ENCODE measurements at regions not wholly inside any gene's neighbourhood (a gene's known extent, or its start where the extent isn't known, plus 50 kb on each side); places are given as distances from the start of the nearest gene placed in this dataset.

GRCh38 chr6:170179616-170180324 lies 111.1 kb downstream of the DLL1 start:
- TF ChIP-seq, protein P1, sequence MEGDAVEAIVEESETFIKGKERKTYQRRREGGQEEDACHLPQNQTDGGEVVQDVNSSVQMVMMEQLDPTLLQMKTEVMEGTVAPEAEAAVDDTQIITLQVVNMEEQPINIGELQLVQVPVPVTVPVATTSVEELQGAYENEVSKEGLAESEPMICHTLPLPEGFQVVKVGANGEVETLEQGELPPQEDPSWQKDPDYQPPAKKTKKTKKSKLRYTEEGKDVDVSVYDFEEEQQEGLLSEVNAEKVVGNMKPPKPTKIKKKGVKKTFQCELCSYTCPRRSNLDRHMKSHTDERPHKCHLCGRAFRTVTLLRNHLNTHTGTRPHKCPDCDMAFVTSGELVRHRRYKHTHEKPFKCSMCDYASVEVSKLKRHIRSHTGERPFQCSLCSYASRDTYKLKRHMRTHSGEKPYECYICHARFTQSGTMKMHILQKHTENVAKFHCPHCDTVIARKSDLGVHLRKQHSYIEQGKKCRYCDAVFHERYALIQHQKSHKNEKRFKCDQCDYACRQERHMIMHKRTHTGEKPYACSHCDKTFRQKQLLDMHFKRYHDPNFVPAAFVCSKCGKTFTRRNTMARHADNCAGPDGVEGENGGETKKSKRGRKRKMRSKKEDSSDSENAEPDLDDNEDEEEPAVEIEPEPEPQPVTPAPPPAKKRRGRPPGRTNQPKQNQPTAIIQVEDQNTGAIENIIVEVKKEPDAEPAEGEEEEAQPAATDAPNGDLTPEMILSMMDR (IDR thresholded peaks at IDR 0.05; ENCODE audit: low read depth, low read length) = no peak
- TF ChIP-seq POLR2A (IDR thresholded peaks at IDR 0.05; ENCODE audit: extremely low read depth, insufficient read length) (no peak), MYC (IDR thresholded peaks at IDR 0.05; ENCODE audit: low read depth, low read length) (no peak)
